Astrocyte of the cerebellum (primary cell): ENCODE measurements at regions not wholly inside any gene's neighbourhood (a gene's known extent, or its start where the extent isn't known, plus 50 kb on each side); places are given as distances from the start of the nearest gene placed in this dataset.

Source experiments
- DNase-seq: peaks from one replicate; pipeline ENCODE4 v3.0.0-alpha.2; 2011; ENCODE audit warnings: low read depth
- H3K4me3 ChIP-seq: 2 replicates; pipeline ENCODE4 v1.5.1; 2011; ENCODE audit warnings: mild to moderate bottlenecking, low read depth, low read length, moderate library complexity
- CTCF ChIP-seq: IDR thresholded peaks from 2 replicates; pipeline ENCODE4 v1.5.1; 2012; ENCODE audit warnings: low read length, low read depth, moderate library complexity, mild to moderate bottlenecking; ENCODE audit errors: missing control alignments
- in situ Hi-C: cut with HindIII; loops from 2 replicates; pipeline ENCODE4 v1.10.0; 2017; ENCODE audit warnings: low sequenced_read_pairs

- no peak for TF ChIP-seq CTCF
- no peak for DNase-seq
- H3K4me3 ChIP-seq: no peak overlapping the region
- in situ Hi-C loops: no loop called here
Measured at GRCh38 chr3:104598848-104599511, 767.7 kb upstream of the ALCAM start.

- no peak overlapping the region for H3K4me3 ChIP-seq
- DNase-seq: peak; percentile 27
- in situ Hi-C loops: no loop called here
- TF ChIP-seq CTCF: peak; percentile 57
Measured at GRCh38 chr3:104604326-104605010, 762.2 kb upstream of the ALCAM start.

- in situ Hi-C loops: no loop called here
- H3K4me3 ChIP-seq: no peak overlapping the region
- no peak for TF ChIP-seq CTCF
- no peak for DNase-seq
Measured at GRCh38 chr3:104606812-104607211, 759.9 kb upstream of the ALCAM start.

GRCh38 chr3:104610730-104611652 lies 755.7 kb upstream of the ALCAM start:
- in situ Hi-C loops: no loop called here
- no peak overlapping the region for H3K4me3 ChIP-seq
- TF ChIP-seq CTCF: no peak
- DNase-seq: no peak

- in situ Hi-C loops: no loop called here
- TF ChIP-seq CTCF: no peak
- DNase-seq: no peak
- no peak overlapping the region for H3K4me3 ChIP-seq
Measured at GRCh38 chr3:104612218-104612617, 754.5 kb upstream of the ALCAM start.

GRCh38 chr3:104614564-104614963 lies 752.1 kb upstream of the ALCAM start:
- no peak for TF ChIP-seq CTCF
- in situ Hi-C loops: no loop called here
- no peak overlapping the region for H3K4me3 ChIP-seq
- DNase-seq: no peak
